GM12878 (cell line): ENCODE measurements at regions not wholly inside any gene's neighbourhood (a gene's known extent, or its start where the extent isn't known, plus 50 kb on each side); places are given as distances from the start of the nearest gene placed in this dataset.

Experiments
- ATAC-seq: fragments of 200-7000 bp; cut with Tn5 transposase; 3 replicates; pipeline ENCODE4 v1.9.1; 2020; ENCODE audit warnings: mild to moderate bottlenecking, moderate library complexity
- BruUV-seq: library from RNA; stranded (reverse); fragments of 400-500 nt; replicated peaks from 2 replicates; lab custom pipeline; 2021; lab: Mats Ljungman, UMichigan
- CTCF ChIA-PET: fragments of 300-600 bp; sonication (Branson Sonifier 250); formaldehyde crosslinking; extraction: SDS; loops from one replicate; lab custom pipeline; 2021; ENCODE audit warnings: inconsistent platforms; lab: Yijun Ruan, JAX
- POLR2A ChIA-PET: fragments of 350-600 bp; formaldehyde crosslinking; extraction: SDS; loops from one replicate; lab custom pipeline; 2021; ENCODE audit warnings: inconsistent platforms; lab: Charles Lee
- RAD21 ChIA-PET: fragments of 300-600 bp; sonication (Branson Sonifier 250); formaldehyde crosslinking; loops from one replicate; lab custom pipeline; 2023; ENCODE audit warnings: antibody characterized with exemption; ENCODE audit not compliant: unreplicated experiment; lab: Charles Lee
- SMC1A ChIA-PET: fragments of 300-600 bp; sonication (Branson Sonifier 250); formaldehyde crosslinking; loops from one replicate; lab custom pipeline; 2023; ENCODE audit not compliant: unreplicated experiment, uncharacterized antibody; lab: Charles Lee
- DNase-seq: peaks from one replicate; pipeline ENCODE4 v3.0.0-alpha.2; 2011; ENCODE audit warnings: low read depth, low spot score
- FAIRE-seq: peaks from 3 replicates; lab custom pipeline; 2011; peaks lifted over from hg19 to GRCh38; lab: Jason Lieb, UNC
- H2AFZ ChIP-seq: 2 replicates; pipeline ENCODE4 v1.6.0; 2011; ENCODE audit warnings: low read depth, low read length, control low read depth; ENCODE audit not compliant: control insufficient read depth
- H3K27ac ChIP-seq: 2 replicates; pipeline ENCODE4 v1.5.1; 2011; ENCODE audit warnings: control low read depth; ENCODE audit not compliant: control insufficient read depth, insufficient read depth
- H3K27me3 ChIP-seq, 2 experiments: replicated peaks in 1 of 2; 2 replicates each; pipeline versions ENCODE4 v1.6.0 to v1.6.1; 2011; ENCODE audit warnings: low read length in 1 of 2; ENCODE audit not compliant: control insufficient read depth in 2 of 2, insufficient read depth in 2 of 2
- H3K36me3 ChIP-seq, 2 experiments: 2 replicates each; pipeline ENCODE4 v1.5.1; 2011; ENCODE audit warnings: low read length in 1 of 2; ENCODE audit not compliant: control insufficient read depth in 2 of 2, insufficient read depth in 2 of 2
- H3K4me1 ChIP-seq: 2 replicates; pipeline ENCODE4 v1.6.1; 2011; ENCODE audit warnings: mild to moderate bottlenecking, low read length, moderate library complexity, mixed read lengths; ENCODE audit not compliant: control insufficient read depth, insufficient read depth
- H3K4me2 ChIP-seq: 2 replicates; pipeline ENCODE4 v1.6.0; 2011; ENCODE audit warnings: control low read depth; ENCODE audit not compliant: control insufficient read depth, insufficient read depth
- H3K4me3 ChIP-seq: fragments of 200-600 bp; sonication (generic); 2 replicates; pipeline ENCODE4 v1.5.1; 2016
- H3K79me2 ChIP-seq: 2 replicates; pipeline ENCODE4 v1.6.0; 2011; ENCODE audit warnings: low read length; ENCODE audit not compliant: control insufficient read depth, insufficient read depth
- H3K9ac ChIP-seq: 2 replicates; pipeline ENCODE4 v1.8.0; 2011; ENCODE audit warnings: low read length, control low read depth, mixed read lengths; ENCODE audit not compliant: control insufficient read depth, insufficient read depth
- H3K9me3 ChIP-seq: replicated peaks from 3 replicates; pipeline ENCODE4 v1.5.1; 2011; ENCODE audit warnings: mild to moderate bottlenecking, low read length; ENCODE audit not compliant: control insufficient read depth, insufficient read depth
- H4K20me1 ChIP-seq: 2 replicates; pipeline ENCODE4 v1.6.0; 2011; ENCODE audit not compliant: control insufficient read depth, insufficient read depth
- LARP7 ChIP-seq: fragments of 450-650 bp; IDR thresholded peaks from 2 replicates; pipeline ENCODE4 v1.6.1; 2017; ENCODE audit warnings: mild to moderate bottlenecking
- NKRF ChIP-seq: fragments of 450-650 bp; conservative IDR thresholded peaks from 2 replicates; pipeline ENCODE4 v1.6.1; 2017; ENCODE audit warnings: mild to moderate bottlenecking, moderate library complexity
- PBX3 ChIP-seq: IDR thresholded peaks from 2 replicates; pipeline ENCODE4 v1.6.1; 2011; ENCODE audit warnings: mild to moderate bottlenecking, low read depth, low read length, moderate library complexity; ENCODE audit not compliant: insufficient replicate concordance
- SIX5 ChIP-seq: IDR thresholded peaks from 2 replicates; pipeline ENCODE4 v1.6.1; 2011; ENCODE audit warnings: mild to moderate bottlenecking, low read depth, low read length, moderate library complexity; ENCODE audit not compliant: severe bottlenecking
- WGBS: methylation state at CpG from one replicate; pipeline ENCODE4 v1.1.6; 2016; ENCODE audit warnings: low lambda C conversion rate; ENCODE audit not compliant: insufficient replicate concordance, insufficient coverage; ENCODE audit errors: missing lambda C conversion rate; 5-methylcytosine and 5-hydroxymethylcytosine counted together
- in situ Hi-C: fragments of 300-500 bp; cut with MboI; formaldehyde crosslinking; loops from 9 replicates; pipeline ENCODE4 v1.14.3; 2018; ENCODE audit warnings: mixed read lengths
- intact Hi-C: fragments of 100-400 bp; cut with micrococcal nuclease; formaldehyde crosslinking; loops from one replicate; pipeline ENCODE4 v1.14.2; 2022; ENCODE audit not compliant: unreplicated experiment

GRCh38 chr9:79287708-79288290, 284.0 kb upstream of the TLE4 start:
- ATAC-seq (no peak), DNase-seq (no peak), FAIRE-seq (no peak)
- Histone ChIP-seq H3K27ac (no peak overlapping the region), H3K27me3 (no peaks in the 10 kb centered on the region), H2AFZ (no peak overlapping the region), H3K9ac (no peak overlapping the region), H3K9me3 (no peaks in the 10 kb centered on the region), H3K79me2 (no peaks in the 10 kb centered on the region), H3K4me1 (no peaks in the 10 kb centered on the region), H4K20me1 (no peaks in the 10 kb centered on the region), H3K4me2 (no peak overlapping the region), H3K36me3 (no peaks in the 10 kb centered on the region), H3K4me3 (no peak overlapping the region)
- in situ Hi-C loops (no loop called here), intact Hi-C loops (no loop called here)
- RAD21 ChIA-PET = no interaction called here
- 28% methylated on average over 4 of the region's 4 CpGs for WGBS
- BruUV-seq = no TSS peak
- no peak for TF ChIP-seq NKRF
- no peak for TF ChIP-seq PBX3
- no peak for TF ChIP-seq SIX5
- CTCF ChIA-PET = no interaction called here
- SMC1A ChIA-PET = no interaction called here
- POLR2A ChIA-PET = no interaction called here

- no peak for TF ChIP-seq LARP7
- in situ Hi-C loops (no loop called here), intact Hi-C loops (no loop called here)
- Histone ChIP-seq H3K36me3 (no peaks in the 10 kb centered on the region), H3K4me2 (no peak overlapping the region), H3K79me2 (no peaks in the 10 kb centered on the region), H3K9me3 (no peaks in the 10 kb centered on the region), H3K9ac (no peak overlapping the region), H3K4me3 (no peak overlapping the region), H3K27me3 (no peaks in the 10 kb centered on the region), H3K4me1 (no peaks in the 10 kb centered on the region), H4K20me1 (no peaks in the 10 kb centered on the region), H2AFZ (no peak overlapping the region), H3K27ac (no peak overlapping the region)
- WGBS = 35% methylated on average over 3 of the region's 3 CpGs
- DNase-seq = no peak
- ChIA-PET POLR2A (no interaction called here), CTCF (no interaction called here), SMC1A (no interaction called here), RAD21 (no interaction called here)
- no TSS peak for BruUV-seq
- ATAC-seq = no peak
- FAIRE-seq = no peak
These were observed 281.9 kb upstream of the TLE4 start for GRCh38 chr9:79289856-79290255.
